Tibial nerve (tissue), 4 donors: ENCODE measurements at regions not wholly inside any gene's neighbourhood (a gene's known extent, or its start where the extent isn't known, plus 50 kb on each side); places are given as distances from the start of the nearest gene placed in this dataset.

Experiments
- DNase-seq, 2 donors: peaks; one replicate each; pipeline ENCODE4 v3.0.0-alpha.2; 2019; ENCODE audit warnings: low spot score in 2 of 2
- H3K27ac ChIP-seq, 4 donors: fragments of 200-600 bp; sonication (generic) in 3 of 4; one replicate each; pipeline ENCODE4 v1.5.1; 2017 to 2019; ENCODE audit warnings: mild to moderate bottlenecking in 1 of 4
- H3K27me3 ChIP-seq, 2 donors: fragments of 200-600 bp; sonication (generic) in 1 of 2; one replicate each; pipeline versions ENCODE4 v1.5.1 to v1.6.0; 2017 to 2019
- H3K36me3 ChIP-seq, 3 donors: fragments of 200-600 bp; sonication (generic); one replicate each; pipeline ENCODE4 v1.5.1; 2018 to 2019
- H3K4me1 ChIP-seq, 4 donors: fragments of 200-600 bp; sonication (generic) in 3 of 4; one replicate each; pipeline ENCODE4 v1.5.1; 2017 to 2019
- H3K4me3 ChIP-seq, 4 donors: fragments of 200-600 bp; sonication (generic) in 3 of 4; one replicate each; pipeline ENCODE4 v1.5.1; 2017 to 2019; ENCODE audit warnings: mild to moderate bottlenecking in 1 of 4, moderate library complexity in 1 of 4
- H3K9me3 ChIP-seq, 4 donors: fragments of 200-600 bp; sonication (generic) in 3 of 4; one replicate each; pipeline ENCODE4 v1.5.1; 2017 to 2019
- EP300 ChIP-seq, 2 donors: sonication (generic); formaldehyde crosslinking; IDR thresholded peaks; one replicate each; pipeline ENCODE4 v1.6.1; 2017; ENCODE audit warnings: antibody characterized with exemption in 2 of 2, mild to moderate bottlenecking in 1 of 2
- POLR2A ChIP-seq, 2 donors: fragments of 450-650 bp; IDR thresholded peaks; one replicate each; pipeline ENCODE4 v1.6.1; 2017; ENCODE audit warnings: antibody characterized with exemption in 2 of 2, mild to moderate bottlenecking in 2 of 2, moderate library complexity in 2 of 2
- WGBS, 2 donors: methylation state at CpG; one replicate each; pipeline ENCODE4 v1.1.5; 2018; 5-methylcytosine and 5-hydroxymethylcytosine counted together
- TF ChIP-seq, protein P1 (sequence below), 5 experiments: fragments of 200-600 bp in 3 of 5; fragments of 450-650 bp in 2 of 5; sonication (generic) in 3 of 5; IDR thresholded peaks; one replicate each; pipeline ENCODE4 v1.5.1; 2016 to 2019; ENCODE audit warnings: antibody characterized with exemption in 5 of 5, mild to moderate bottlenecking in 3 of 5, moderate library complexity in 2 of 5

DNA sequence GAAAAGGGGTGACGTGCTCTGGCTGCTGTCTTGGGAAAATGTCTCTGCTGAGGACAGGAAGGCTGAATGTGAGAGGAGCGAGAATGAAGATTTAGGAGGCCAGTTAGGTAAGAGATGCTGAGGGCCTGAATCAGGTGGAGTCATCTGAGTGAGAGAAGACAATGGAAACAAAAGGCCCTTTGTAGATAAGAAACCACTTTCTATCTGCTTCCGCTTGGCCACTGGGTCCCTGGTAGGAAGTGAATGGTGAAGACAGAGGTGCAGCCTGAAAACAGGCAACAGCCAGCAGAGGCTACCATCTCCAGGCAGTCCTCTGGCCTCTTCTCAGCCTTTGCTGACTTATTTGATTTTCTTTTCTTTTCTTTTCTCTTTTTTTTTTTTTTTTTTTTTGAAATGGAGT lies 374.0 kb upstream of the SLC14A2 start:
- H3K27me3 ChIP-seq: no peaks in the 10 kb centered on the region
- H3K4me3 ChIP-seq: no peak overlapping the region
- no peak overlapping the region for H3K27ac ChIP-seq
- 88 to 94% methylated on average over 3 of the region's 3 CpGs for WGBS, 2 donors
- no peaks in the 10 kb centered on the region for H3K36me3 ChIP-seq
- no peak for DNase-seq
- TF ChIP-seq EP300 (IDR thresholded peaks at IDR 0.05) (no peak), POLR2A (IDR thresholded peaks at IDR 0.05) (no peak)
- TF ChIP-seq, protein P1, sequence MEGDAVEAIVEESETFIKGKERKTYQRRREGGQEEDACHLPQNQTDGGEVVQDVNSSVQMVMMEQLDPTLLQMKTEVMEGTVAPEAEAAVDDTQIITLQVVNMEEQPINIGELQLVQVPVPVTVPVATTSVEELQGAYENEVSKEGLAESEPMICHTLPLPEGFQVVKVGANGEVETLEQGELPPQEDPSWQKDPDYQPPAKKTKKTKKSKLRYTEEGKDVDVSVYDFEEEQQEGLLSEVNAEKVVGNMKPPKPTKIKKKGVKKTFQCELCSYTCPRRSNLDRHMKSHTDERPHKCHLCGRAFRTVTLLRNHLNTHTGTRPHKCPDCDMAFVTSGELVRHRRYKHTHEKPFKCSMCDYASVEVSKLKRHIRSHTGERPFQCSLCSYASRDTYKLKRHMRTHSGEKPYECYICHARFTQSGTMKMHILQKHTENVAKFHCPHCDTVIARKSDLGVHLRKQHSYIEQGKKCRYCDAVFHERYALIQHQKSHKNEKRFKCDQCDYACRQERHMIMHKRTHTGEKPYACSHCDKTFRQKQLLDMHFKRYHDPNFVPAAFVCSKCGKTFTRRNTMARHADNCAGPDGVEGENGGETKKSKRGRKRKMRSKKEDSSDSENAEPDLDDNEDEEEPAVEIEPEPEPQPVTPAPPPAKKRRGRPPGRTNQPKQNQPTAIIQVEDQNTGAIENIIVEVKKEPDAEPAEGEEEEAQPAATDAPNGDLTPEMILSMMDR (IDR thresholded peaks at IDR 0.05): no peak
- H3K9me3 ChIP-seq: no peaks in the 10 kb centered on the region
- no peaks in the 10 kb centered on the region for H3K4me1 ChIP-seq

DNA sequence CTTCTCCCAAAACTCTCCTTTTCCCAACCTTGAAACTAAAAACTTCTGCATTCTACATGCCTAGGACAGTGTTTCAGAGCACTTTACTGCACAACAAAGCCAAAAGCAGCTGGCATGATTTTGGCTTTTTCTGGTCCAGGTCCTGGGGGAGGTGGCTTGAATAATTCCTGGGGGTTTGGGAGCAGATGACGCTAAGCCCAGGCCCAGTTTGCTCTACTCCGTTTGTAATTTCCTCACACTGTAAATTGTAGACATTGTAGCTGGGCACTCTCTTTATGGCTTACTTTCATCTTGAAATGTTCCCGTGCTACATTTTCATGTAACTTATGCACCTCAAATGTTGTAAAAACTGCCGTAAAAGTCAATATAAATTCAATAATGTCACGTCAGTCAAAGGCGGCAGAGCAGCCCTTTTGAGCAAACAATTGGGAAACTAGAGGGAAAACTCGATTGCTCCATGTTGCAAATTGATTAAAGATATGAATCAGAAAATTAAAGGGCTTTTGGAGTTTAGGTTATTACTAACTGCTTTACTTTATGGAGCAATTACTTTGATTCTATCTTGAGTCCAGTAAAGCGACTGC lies 373.2 kb upstream of the SLC14A2 start:
- Histone ChIP-seq H3K4me3 (no peak overlapping the region), H3K27me3 (no peaks in the 10 kb centered on the region), H3K36me3 (no peaks in the 10 kb centered on the region), H3K4me1 (no peaks in the 10 kb centered on the region), H3K27ac (no peak overlapping the region), H3K9me3 (no peaks in the 10 kb centered on the region)
- TF ChIP-seq, protein P1 (IDR thresholded peaks at IDR 0.05): no peak
- TF ChIP-seq POLR2A (IDR thresholded peaks at IDR 0.05): no peak
- TF ChIP-seq EP300 (IDR thresholded peaks at IDR 0.05): no peak
- no peak for DNase-seq
- WGBS, 2 donors: 92% methylated on average over 8 of the region's 8 CpGs

- Histone ChIP-seq H3K4me3 (no peak overlapping the region), H3K36me3 (no peaks in the 10 kb centered on the region), H3K27ac (no peak overlapping the region), H3K4me1 (peaks cover 0 to 10% (median 0%) of the 10 kb centered on the region in 4 donors), H3K27me3 (no peaks in the 10 kb centered on the region), H3K9me3 (no peaks in the 10 kb centered on the region)
- WGBS, 2 donors: 71 to 92% methylated on average over 7 of the region's 7 CpGs
- no peak for DNase-seq
- TF ChIP-seq EP300 (IDR thresholded peaks at IDR 0.05) (no peak), POLR2A (IDR thresholded peaks at IDR 0.05) (no peak)
- TF ChIP-seq, protein P1 (IDR thresholded peaks at IDR 0.05): no peak
These were observed 371.8 kb upstream of the SLC14A2 start for GRCh38 chr18:45243340-45244110.

DNA sequence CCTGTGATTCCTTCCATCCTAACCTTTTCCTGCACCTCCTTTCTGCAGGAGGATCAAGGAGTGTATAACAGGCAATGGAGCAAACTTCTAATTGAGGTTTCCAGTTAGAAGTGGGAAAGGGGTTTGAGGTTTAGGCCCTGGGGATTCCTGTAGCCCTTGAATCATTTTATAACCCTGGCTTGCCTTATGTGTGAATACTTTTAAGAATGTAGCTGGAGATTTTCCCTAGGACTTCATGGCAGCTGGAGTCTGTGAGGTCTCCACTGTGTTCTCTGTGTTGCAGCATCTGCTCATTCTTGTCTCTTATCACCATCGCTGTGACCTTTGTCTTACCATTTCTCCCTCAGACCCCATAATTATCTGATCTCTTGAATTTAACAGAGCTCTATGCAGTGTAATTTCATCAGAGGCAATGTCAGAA lies 370.2 kb upstream of the SLC14A2 start:
- no peak overlapping the region for H3K27ac ChIP-seq
- H3K9me3 ChIP-seq: no peaks in the 10 kb centered on the region
- TF ChIP-seq EP300 (IDR thresholded peaks at IDR 0.05) (no peak), POLR2A (IDR thresholded peaks at IDR 0.05) (no peak)
- TF ChIP-seq, protein P1 (IDR thresholded peaks at IDR 0.05): no peak
- no peak overlapping the region for H3K4me3 ChIP-seq
- H3K4me1 ChIP-seq: peaks cover 0 to 17% (median 0%) of the 10 kb centered on the region in 4 donors
- H3K27me3 ChIP-seq: no peaks in the 10 kb centered on the region
- DNase-seq: no peak
- H3K36me3 ChIP-seq: no peaks in the 10 kb centered on the region
- 56 to 78% methylated on average over 1 of the region's 1 CpG for WGBS, 2 donors

DNA sequence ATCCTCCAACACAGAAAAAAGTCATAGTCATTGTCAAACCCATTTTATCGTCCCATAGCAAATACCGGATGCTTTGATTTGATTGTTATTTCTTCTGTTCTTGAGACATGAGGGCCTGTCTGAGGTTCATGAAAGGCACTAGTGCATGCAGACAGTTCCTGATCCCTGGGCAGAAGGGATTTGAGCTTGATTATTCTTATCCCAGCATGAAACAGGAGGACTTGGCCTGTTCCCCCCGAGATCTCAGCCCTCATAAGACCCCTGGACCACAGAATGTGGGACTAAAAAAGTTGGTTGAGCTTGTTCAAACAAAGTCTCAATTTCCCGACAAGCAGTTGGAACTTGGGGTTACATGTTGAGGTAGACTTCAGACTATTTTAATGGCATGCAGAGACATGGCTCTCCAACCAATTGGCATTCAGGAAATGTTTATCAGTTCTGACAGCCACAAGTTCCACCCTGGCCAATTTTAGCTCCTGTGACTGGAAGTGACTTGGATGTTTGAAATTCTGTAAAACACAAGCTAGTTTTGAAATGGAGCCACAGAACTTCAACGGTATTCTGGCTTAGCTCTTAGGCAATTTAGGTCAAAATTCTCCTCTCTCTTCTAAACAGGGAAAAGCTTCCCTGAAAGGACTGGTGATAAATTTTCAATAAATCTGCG lies 366.9 kb upstream of the SLC14A2 start:
- H3K27ac ChIP-seq: peak overlapping the region in 2 of 4 donors; percentile 5 to 63
- DNase-seq: peak in 1 of 2 donors; percentile 41

More for the DNA sequence above, 366.9 kb upstream of the SLC14A2 start:
- Histone ChIP-seq H3K4me1 (peaks cover 0 to 17% (median 0%) of the 10 kb centered on the region in 4 donors), H3K9me3 (no peaks in the 10 kb centered on the region), H3K4me3 (no peak overlapping the region), H3K27me3 (no peaks in the 10 kb centered on the region), H3K36me3 (no peaks in the 10 kb centered on the region)
- 60 to 67% methylated on average over 6 of the region's 6 CpGs for WGBS, 2 donors
- peak in 1 of 2 donors; percentile 52 for TF ChIP-seq EP300 (IDR thresholded peaks at IDR 0.05)
- TF ChIP-seq, protein P1 (IDR thresholded peaks at IDR 0.05): no peak
